IMR-90 (cell line): ENCODE measurements at regions not wholly inside any gene's neighbourhood (a gene's known extent, or its start where the extent isn't known, plus 50 kb on each side); places are given as distances from the start of the nearest gene placed in this dataset.

Experiments
- ATAC-seq: fragments of 200-7000 bp; cut with Tn5 transposase; 2 replicates; pipeline ENCODE4 v1.9.1; 2020; ENCODE audit warnings: low read depth, mild to moderate bottlenecking, moderate library complexity
- BruUV-seq: library from RNA; stranded (reverse); fragments of 400-500 nt; replicated peaks from 2 replicates; lab custom pipeline; 2021; lab: Mats Ljungman, UMichigan
- CTCF ChIA-PET: fragments of 300-600 bp; formaldehyde crosslinking; extraction: SDS; loops from one replicate; lab custom pipeline; 2021; ENCODE audit warnings: antibody characterized with exemption; lab: Yijun Ruan, JAX
- POLR2A ChIA-PET: fragments of 300-600 bp; sonication (Branson Sonifier 250); formaldehyde crosslinking; loops from one replicate; lab custom pipeline; 2022; ENCODE audit warnings: antibody characterized with exemption; ENCODE audit not compliant: unreplicated experiment; lab: Charles Lee
- DNase-seq: peaks from one replicate; pipeline ENCODE4 v3.0.0; 2013
- H2AFZ ChIP-seq: replicated peaks from 2 replicates; pipeline ENCODE3; 2013; ENCODE audit warnings: low read length, mild to moderate bottlenecking; ENCODE audit not compliant: poor library complexity
- H2AK5ac ChIP-seq: 2 replicates; pipeline ENCODE4 v1.6.1; 2013; ENCODE audit warnings: low read depth, low read length, inconsistent platforms
- H2AK9ac ChIP-seq: replicated peaks from 2 replicates; pipeline ENCODE3; 2013; ENCODE audit warnings: mild to moderate bottlenecking, low read depth, low read length, moderate library complexity; ENCODE audit not compliant: poor library complexity
- H2BK120ac ChIP-seq: 2 replicates; pipeline ENCODE4 v1.6.1; 2013; ENCODE audit warnings: low read depth, low read length, inconsistent platforms
- H2BK15ac ChIP-seq: 3 replicates; pipeline ENCODE4 v1.6.1; 2013; ENCODE audit warnings: low read depth, low read length, inconsistent platforms
- H2BK20ac ChIP-seq: 2 replicates; pipeline ENCODE4 v1.6.1; 2013; ENCODE audit warnings: low read depth, mild to moderate bottlenecking, inconsistent platforms, low read length, moderate library complexity
- H2BK5ac ChIP-seq: 2 replicates; pipeline ENCODE4 v1.6.1; 2013; ENCODE audit warnings: mild to moderate bottlenecking, low read depth, low read length, inconsistent platforms; ENCODE audit not compliant: poor library complexity, severe bottlenecking
- H3K14ac ChIP-seq: replicated peaks from 2 replicates; pipeline ENCODE4 v1.6.1; 2013; ENCODE audit warnings: low read depth, low read length, inconsistent platforms
- H3K18ac ChIP-seq: 2 replicates; pipeline ENCODE4 v1.6.1; 2013; ENCODE audit warnings: low read depth, low read length, control low read depth
- H3K23ac ChIP-seq: 2 replicates; pipeline ENCODE4 v1.6.1; 2013; ENCODE audit warnings: low read depth, low read length, inconsistent platforms
- H3K27ac ChIP-seq: 2 replicates; pipeline ENCODE4 v1.5.1; 2013; ENCODE audit warnings: mild to moderate bottlenecking, control low read depth, low read length; ENCODE audit not compliant: insufficient read depth
- H3K27me3 ChIP-seq: 2 replicates; pipeline ENCODE4 v1.6.1; 2013; ENCODE audit warnings: low read length; ENCODE audit not compliant: control insufficient read depth, insufficient read depth
- H3K36me3 ChIP-seq: 2 replicates; pipeline ENCODE4 v1.6.1; 2013; ENCODE audit warnings: low read length, mixed read lengths; ENCODE audit not compliant: control insufficient read depth, insufficient read depth
- H3K4ac ChIP-seq: 2 replicates; pipeline ENCODE4 v1.6.1; 2013; ENCODE audit warnings: low read depth, low read length, inconsistent platforms
- H3K4me1 ChIP-seq: 2 replicates; pipeline ENCODE4 v1.6.1; 2013; ENCODE audit warnings: low read length, mixed read lengths; ENCODE audit not compliant: control insufficient read depth, insufficient read depth
- H3K4me2 ChIP-seq: 2 replicates; pipeline ENCODE4 v1.6.1; 2013; ENCODE audit warnings: low read depth, mild to moderate bottlenecking, control low read depth, low read length, moderate library complexity
- H3K4me3 ChIP-seq: 2 replicates; pipeline ENCODE4 v1.5.1; 2013; ENCODE audit warnings: low read depth, mild to moderate bottlenecking, control low read depth, low read length, moderate library complexity; ENCODE audit not compliant: insufficient read depth
- H3K56ac ChIP-seq: 2 replicates; pipeline ENCODE4 v1.6.1; 2013; ENCODE audit warnings: low read length, inconsistent platforms; ENCODE audit not compliant: insufficient read depth; ENCODE audit errors: extremely low read depth
- H3K79me1 ChIP-seq, 2 experiments: 2 replicates each; pipeline ENCODE4 v1.6.1; 2013; ENCODE audit warnings: low read length in 2 of 2, inconsistent platforms in 1 of 2, low read depth in 1 of 2
- H3K9ac ChIP-seq: 2 replicates; pipeline ENCODE4 v1.6.1; 2013; ENCODE audit warnings: low read depth, low read length, control low read depth
- H3K9me1 ChIP-seq: 2 replicates; pipeline ENCODE4 v1.6.1; 2013; ENCODE audit warnings: low read length, inconsistent platforms; ENCODE audit not compliant: insufficient read depth
- H3K9me3 ChIP-seq: 2 replicates; pipeline ENCODE4 v1.6.1; 2013; ENCODE audit warnings: low read length; ENCODE audit not compliant: control insufficient read depth, insufficient read depth
- H4K20me1 ChIP-seq: 2 replicates; pipeline ENCODE4 v1.6.1; 2013; ENCODE audit warnings: low read length, inconsistent platforms; ENCODE audit not compliant: insufficient read depth
- H4K5ac ChIP-seq: 2 replicates; pipeline ENCODE4 v1.6.1; 2013; ENCODE audit warnings: mild to moderate bottlenecking, low read depth, low read length, control low read depth
- H4K8ac ChIP-seq, 2 experiments: 2 replicates each; pipeline ENCODE4 v1.6.1; 2013; ENCODE audit warnings: low read depth in 2 of 2, low read length in 2 of 2, control low read depth in 1 of 2, inconsistent platforms in 1 of 2
- H4K91ac ChIP-seq: 2 replicates; pipeline ENCODE4 v1.6.1; 2013; ENCODE audit warnings: low read depth, low read length, inconsistent platforms; ENCODE audit not compliant: insufficient read depth
- BHLHE40 ChIP-seq: fragments of 150-350 bp; IDR thresholded peaks from 2 replicates; pipeline ENCODE4 v1.6.1; 2016; ENCODE audit warnings: mild to moderate bottlenecking, low read depth, low read length
- FOS ChIP-seq: fragments of 150-350 bp; IDR thresholded peaks from 2 replicates; pipeline ENCODE4 v1.6.1; 2016; ENCODE audit warnings: low read depth, low read length
- MAFK ChIP-seq: IDR thresholded peaks from 2 replicates; pipeline ENCODE4 v1.6.1; 2012; ENCODE audit warnings: low read depth, low read length, improper control_type of control experiment
- MAZ ChIP-seq: IDR thresholded peaks from 2 replicates; pipeline ENCODE4 v1.6.1; 2012; ENCODE audit warnings: low read depth, mild to moderate bottlenecking, low read length, improper control_type of control experiment, moderate library complexity, borderline replicate concordance
- NFE2L2 ChIP-seq: fragments of 150-350 bp; IDR thresholded peaks from 2 replicates; pipeline ENCODE4 v1.6.1; 2016; ENCODE audit warnings: low read depth, mild to moderate bottlenecking, low read length
- POLR2A ChIP-seq: IDR thresholded peaks from 2 replicates; pipeline ENCODE4 v1.6.1; 2012; ENCODE audit warnings: mild to moderate bottlenecking, low read depth, low read length
- RAD21 ChIP-seq: IDR thresholded peaks from 2 replicates; pipeline ENCODE4 v1.6.1; 2012; ENCODE audit warnings: low read length, improper control_type of control experiment
- RCOR1 ChIP-seq: IDR thresholded peaks from 2 replicates; pipeline ENCODE4 v1.6.1; 2012; ENCODE audit warnings: mild to moderate bottlenecking, low read length, improper control_type of control experiment; ENCODE audit not compliant: insufficient replicate concordance
- RFX5 ChIP-seq: IDR thresholded peaks from 2 replicates; pipeline ENCODE4 v1.8.0; 2012; ENCODE audit warnings: low read depth, mild to moderate bottlenecking, low read length, moderate library complexity
- WGBS, 2 experiments: methylation state at CpG; one replicate each; pipeline versions ENCODE4 v1.1.5 to v1.1.7; 2013; ENCODE audit warnings: missing lambda C conversion rate in 2 of 2; ENCODE audit not compliant: insufficient read length in 1 of 2; ENCODE audit errors: extremely low coverage in 2 of 2; 5-methylcytosine and 5-hydroxymethylcytosine counted together
- dilution Hi-C: fragments of 300-500 bp; cut with HindIII; formaldehyde crosslinking; loops from one replicate; pipeline ENCODE4 v1.14.3; 2018; ENCODE audit warnings: low sequenced_read_pairs; ENCODE audit not compliant: unreplicated experiment
- in situ Hi-C: fragments of 300-500 bp; cut with MboI; formaldehyde crosslinking; loops from 3 replicates; pipeline ENCODE4 v1.14.3; 2019; ENCODE audit warnings: low sequenced_read_pairs, inconsistent platforms, mixed read lengths
- intact Hi-C: fragments of 100-400 bp; cut with micrococcal nuclease; formaldehyde crosslinking; loops from 2 replicates; pipeline ENCODE4 v1.10.0; 2022
- TF ChIP-seq, protein P1 (sequence below): fragments of 150-350 bp; IDR thresholded peaks from 2 replicates; pipeline ENCODE4 v1.6.1; 2017; ENCODE audit warnings: mild to moderate bottlenecking, antibody characterized with exemption, low read length, low read depth
- TF ChIP-seq, protein P2 (sequence below): fragments of 150-350 bp; IDR thresholded peaks from 2 replicates; pipeline ENCODE4 v1.6.1; 2016; ENCODE audit warnings: low read depth, mild to moderate bottlenecking, low read length, moderate library complexity, borderline replicate concordance
- TF ChIP-seq, protein P3 (sequence below): conservative IDR thresholded peaks from 2 replicates; pipeline ENCODE4 v1.5.1; 2012; ENCODE audit warnings: mild to moderate bottlenecking, low read depth, low read length, improper control_type of control experiment

GRCh38 chr21:19547951-19548840 lies 1144.6 kb upstream of the TMPRSS15 start:
- no peak overlapping the region for H3K4me2 ChIP-seq

More at GRCh38 chr21:19547951-19548840, 1144.6 kb upstream of the TMPRSS15 start:
- Histone ChIP-seq H3K36me3 (no peaks in the 10 kb centered on the region), H3K18ac (no peak overlapping the region), H2BK120ac (no peak overlapping the region), H3K9me3 (peaks cover 8% of the 10 kb centered on the region), H3K4ac (no peak overlapping the region), H3K23ac (no peak overlapping the region), H2BK20ac (no peak overlapping the region), H3K27ac (no peak overlapping the region), H2AFZ (no peak overlapping the region), H3K9ac (no peak overlapping the region), H3K56ac (no peak overlapping the region), H3K79me1 (no peaks in the 10 kb centered on the region), H4K91ac (no peak overlapping the region), H3K4me1 (no peaks in the 10 kb centered on the region), H3K9me1 (no peaks in the 10 kb centered on the region), H4K8ac (no peak overlapping the region), H4K20me1 (no peaks in the 10 kb centered on the region), H4K5ac (no peak overlapping the region), H2AK9ac (no peak overlapping the region), H3K27me3 (no peaks in the 10 kb centered on the region), H2BK5ac (no peak overlapping the region), H2AK5ac (no peak overlapping the region), H2BK15ac (no peak overlapping the region), H3K14ac (no peak overlapping the region), H3K4me3 (no peak overlapping the region)
- ATAC-seq (no peak), DNase-seq (no peak)
- TF ChIP-seq, protein P1, sequence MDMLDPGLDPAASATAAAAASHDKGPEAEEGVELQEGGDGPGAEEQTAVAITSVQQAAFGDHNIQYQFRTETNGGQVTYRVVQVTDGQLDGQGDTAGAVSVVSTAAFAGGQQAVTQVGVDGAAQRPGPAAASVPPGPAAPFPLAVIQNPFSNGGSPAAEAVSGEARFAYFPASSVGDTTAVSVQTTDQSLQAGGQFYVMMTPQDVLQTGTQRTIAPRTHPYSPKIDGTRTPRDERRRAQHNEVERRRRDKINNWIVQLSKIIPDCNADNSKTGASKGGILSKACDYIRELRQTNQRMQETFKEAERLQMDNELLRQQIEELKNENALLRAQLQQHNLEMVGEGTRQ = no peak
- TF ChIP-seq MAZ = no peak
- no peak for TF ChIP-seq NFE2L2
- TF ChIP-seq BHLHE40 = no peak
- TF ChIP-seq, protein P2, sequence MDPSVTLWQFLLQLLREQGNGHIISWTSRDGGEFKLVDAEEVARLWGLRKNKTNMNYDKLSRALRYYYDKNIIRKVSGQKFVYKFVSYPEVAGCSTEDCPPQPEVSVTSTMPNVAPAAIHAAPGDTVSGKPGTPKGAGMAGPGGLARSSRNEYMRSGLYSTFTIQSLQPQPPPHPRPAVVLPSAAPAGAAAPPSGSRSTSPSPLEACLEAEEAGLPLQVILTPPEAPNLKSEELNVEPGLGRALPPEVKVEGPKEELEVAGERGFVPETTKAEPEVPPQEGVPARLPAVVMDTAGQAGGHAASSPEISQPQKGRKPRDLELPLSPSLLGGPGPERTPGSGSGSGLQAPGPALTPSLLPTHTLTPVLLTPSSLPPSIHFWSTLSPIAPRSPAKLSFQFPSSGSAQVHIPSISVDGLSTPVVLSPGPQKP = no peak
- no peak for TF ChIP-seq FOS
- TF ChIP-seq POLR2A = no peak
- no peak for TF ChIP-seq RFX5
- no peak for TF ChIP-seq MAFK
- TF ChIP-seq, protein P3, sequence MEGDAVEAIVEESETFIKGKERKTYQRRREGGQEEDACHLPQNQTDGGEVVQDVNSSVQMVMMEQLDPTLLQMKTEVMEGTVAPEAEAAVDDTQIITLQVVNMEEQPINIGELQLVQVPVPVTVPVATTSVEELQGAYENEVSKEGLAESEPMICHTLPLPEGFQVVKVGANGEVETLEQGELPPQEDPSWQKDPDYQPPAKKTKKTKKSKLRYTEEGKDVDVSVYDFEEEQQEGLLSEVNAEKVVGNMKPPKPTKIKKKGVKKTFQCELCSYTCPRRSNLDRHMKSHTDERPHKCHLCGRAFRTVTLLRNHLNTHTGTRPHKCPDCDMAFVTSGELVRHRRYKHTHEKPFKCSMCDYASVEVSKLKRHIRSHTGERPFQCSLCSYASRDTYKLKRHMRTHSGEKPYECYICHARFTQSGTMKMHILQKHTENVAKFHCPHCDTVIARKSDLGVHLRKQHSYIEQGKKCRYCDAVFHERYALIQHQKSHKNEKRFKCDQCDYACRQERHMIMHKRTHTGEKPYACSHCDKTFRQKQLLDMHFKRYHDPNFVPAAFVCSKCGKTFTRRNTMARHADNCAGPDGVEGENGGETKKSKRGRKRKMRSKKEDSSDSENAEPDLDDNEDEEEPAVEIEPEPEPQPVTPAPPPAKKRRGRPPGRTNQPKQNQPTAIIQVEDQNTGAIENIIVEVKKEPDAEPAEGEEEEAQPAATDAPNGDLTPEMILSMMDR = no peak
- no peak for TF ChIP-seq RAD21
- no peak for TF ChIP-seq RCOR1
- in situ Hi-C loops = no loop called here
- dilution Hi-C loops = no loop called here
- ChIA-PET POLR2A (no interaction called here), CTCF (no interaction called here)
- intact Hi-C loops = no loop called here
- BruUV-seq = no TSS peak
- no CpG with 5 or more reads among the region's 7 CpGs for WGBS, 2 experiments
